Keratinocyte (primary cell): ENCODE measurements at regions not wholly inside any gene's neighbourhood (a gene's known extent, or its start where the extent isn't known, plus 50 kb on each side); places are given as distances from the start of the nearest gene placed in this dataset.

Source experiments
- DNase-seq: peaks from one replicate; pipeline ENCODE4 v3.0.0-alpha.2; 2011; ENCODE audit warnings: low read depth, missing footprints, low spot score
- FAIRE-seq: peaks from 2 replicates; lab custom pipeline; 2011; peaks lifted over from hg19 to GRCh38; lab: Jason Lieb, UNC
- H2AFZ ChIP-seq: 2 replicates; pipeline ENCODE4 v1.6.0; 2012; ENCODE audit warnings: low read length, control low read depth, inconsistent platforms; ENCODE audit not compliant: control insufficient read depth
- H3K27ac ChIP-seq: 2 replicates; pipeline ENCODE4 v1.5.1; 2011; ENCODE audit warnings: low read length; ENCODE audit not compliant: control insufficient read depth, insufficient read depth
- H3K27me3 ChIP-seq: 3 replicates; pipeline ENCODE4 v1.6.0; 2011; ENCODE audit warnings: low read length; ENCODE audit not compliant: control insufficient read depth, insufficient read depth; ENCODE audit errors: extremely low read depth
- H3K36me3 ChIP-seq, 2 experiments: 2 replicates in 1 of 2; 3 replicates in 1 of 2; pipeline ENCODE4 v1.5.1; 2011; ENCODE audit warnings: low read length in 2 of 2, mild to moderate bottlenecking in 1 of 2; ENCODE audit not compliant: control insufficient read depth in 2 of 2, insufficient read depth in 2 of 2; ENCODE audit errors: extremely low read depth in 1 of 2
- H3K4me1 ChIP-seq: 3 replicates; pipeline ENCODE4 v1.5.1; 2011; ENCODE audit warnings: low read length; ENCODE audit not compliant: control insufficient read depth, insufficient read depth; ENCODE audit errors: extremely low read depth
- H3K4me2 ChIP-seq: 3 replicates; pipeline ENCODE4 v1.6.0; 2011; ENCODE audit warnings: low read depth, low read length; ENCODE audit not compliant: control insufficient read depth, insufficient read depth; ENCODE audit errors: extremely low read depth
- H3K4me3 ChIP-seq, 3 experiments: fragments of 200-600 bp in 1 of 3; sonication (generic) in 1 of 3; 2 replicates in 2 of 3; 3 replicates in 1 of 3; pipeline ENCODE4 v1.5.1; 2011 to 2016; ENCODE audit warnings: low read length in 3 of 3, mild to moderate bottlenecking in 3 of 3, control low read depth in 2 of 3, inconsistent platforms in 1 of 3, low read depth in 1 of 3, mixed read lengths in 1 of 3, mixed run types in 1 of 3, moderate library complexity in 1 of 3; ENCODE audit not compliant: control insufficient read depth in 2 of 3, insufficient read depth in 2 of 3; ENCODE audit errors: extremely low read depth in 1 of 3
- H3K79me2 ChIP-seq: 2 replicates; pipeline ENCODE4 v1.6.0; 2012; ENCODE audit warnings: low read length; ENCODE audit not compliant: control insufficient read depth, insufficient read depth
- H3K9ac ChIP-seq: 3 replicates; pipeline ENCODE4 v1.6.0; 2011; ENCODE audit warnings: low read length; ENCODE audit not compliant: control insufficient read depth, insufficient read depth; ENCODE audit errors: extremely low read depth
- H3K9me1 ChIP-seq: 3 replicates; pipeline ENCODE4 v1.6.0; 2011; ENCODE audit warnings: low read length; ENCODE audit not compliant: control insufficient read depth, insufficient read depth; ENCODE audit errors: extremely low read depth
- H3K9me3 ChIP-seq: 2 replicates; pipeline ENCODE4 v1.5.1; 2012; ENCODE audit warnings: low read depth, low read length; ENCODE audit not compliant: control insufficient read depth
- H4K20me1 ChIP-seq: 3 replicates; pipeline ENCODE4 v1.6.0; 2011; ENCODE audit warnings: low read length; ENCODE audit not compliant: control insufficient read depth, insufficient read depth; ENCODE audit errors: extremely low read depth
- EZH2 ChIP-seq: IDR thresholded peaks from one replicate; pipeline ENCODE4 v1.6.1; 2012; ENCODE audit warnings: inconsistent platforms, mild to moderate bottlenecking, low read length, moderate library complexity
- dilution Hi-C: fragments of 300-500 bp; cut with MboI; formaldehyde crosslinking; loops from one replicate; pipeline ENCODE4 v1.7.0; 2020; ENCODE audit warnings: low sequenced_read_pairs; ENCODE audit not compliant: extremely low pct_ligation_motif_present
- TF ChIP-seq, protein P1 (sequence below), 3 experiments: IDR thresholded peaks in 1 of 3; conservative IDR thresholded peaks in 1 of 3; optimal IDR thresholded peaks in 1 of 3; 2 replicates in 2 of 3; 3 replicates in 1 of 3; pipeline versions ENCODE3 to v1.5.1; 2011; ENCODE audit warnings: low read length in 3 of 3, mild to moderate bottlenecking in 3 of 3, moderate library complexity in 2 of 3, control low read depth in 1 of 3, inconsistent platforms in 1 of 3; ENCODE audit not compliant: insufficient read depth in 2 of 3; ENCODE audit errors: extremely low read depth in 1 of 3

- H3K27ac ChIP-seq = no peak overlapping the region
- H3K4me2 ChIP-seq = no peak overlapping the region
- no peaks in the 10 kb centered on the region for H3K36me3 ChIP-seq
- H3K4me1 ChIP-seq = peaks cover 5% of the 10 kb centered on the region
- H3K79me2 ChIP-seq = no peaks in the 10 kb centered on the region
- H3K9me3 ChIP-seq = no peaks in the 10 kb centered on the region
- H3K27me3 ChIP-seq = peaks cover 5% of the 10 kb centered on the region
- no peak for DNase-seq
- H3K9ac ChIP-seq = no peak overlapping the region
- no peaks in the 10 kb centered on the region for H4K20me1 ChIP-seq
- TF ChIP-seq, protein P1, sequence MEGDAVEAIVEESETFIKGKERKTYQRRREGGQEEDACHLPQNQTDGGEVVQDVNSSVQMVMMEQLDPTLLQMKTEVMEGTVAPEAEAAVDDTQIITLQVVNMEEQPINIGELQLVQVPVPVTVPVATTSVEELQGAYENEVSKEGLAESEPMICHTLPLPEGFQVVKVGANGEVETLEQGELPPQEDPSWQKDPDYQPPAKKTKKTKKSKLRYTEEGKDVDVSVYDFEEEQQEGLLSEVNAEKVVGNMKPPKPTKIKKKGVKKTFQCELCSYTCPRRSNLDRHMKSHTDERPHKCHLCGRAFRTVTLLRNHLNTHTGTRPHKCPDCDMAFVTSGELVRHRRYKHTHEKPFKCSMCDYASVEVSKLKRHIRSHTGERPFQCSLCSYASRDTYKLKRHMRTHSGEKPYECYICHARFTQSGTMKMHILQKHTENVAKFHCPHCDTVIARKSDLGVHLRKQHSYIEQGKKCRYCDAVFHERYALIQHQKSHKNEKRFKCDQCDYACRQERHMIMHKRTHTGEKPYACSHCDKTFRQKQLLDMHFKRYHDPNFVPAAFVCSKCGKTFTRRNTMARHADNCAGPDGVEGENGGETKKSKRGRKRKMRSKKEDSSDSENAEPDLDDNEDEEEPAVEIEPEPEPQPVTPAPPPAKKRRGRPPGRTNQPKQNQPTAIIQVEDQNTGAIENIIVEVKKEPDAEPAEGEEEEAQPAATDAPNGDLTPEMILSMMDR (optimal IDR thresholded peaks at IDR 0.05 in 1 of 3, IDR thresholded peaks at IDR 0.05 in 1 of 3, conservative IDR thresholded peaks at IDR 0.05 in 1 of 3; ENCODE audit: extremely low read depth in 1 of 3, insufficient read depth in 2 of 3, low read length in 3 of 3) = no peak
- no peak for TF ChIP-seq EZH2
- no peak for FAIRE-seq
- dilution Hi-C loops = no loop called here
- no peak overlapping the region for H2AFZ ChIP-seq
- H3K4me3 ChIP-seq = no peak overlapping the region
- H3K9me1 ChIP-seq = peaks cover 2% of the 10 kb centered on the region
Measured at GRCh38 chr21:43324596-43324995, 102.3 kb downstream of the SIK1 start.

GRCh38 chr21:43323244-43324005 lies 103.5 kb downstream of the SIK1 start:
- dilution Hi-C loops = no loop called here
- Histone ChIP-seq H3K4me1 (peaks cover 11% of the 10 kb centered on the region), H3K9ac (no peak overlapping the region), H2AFZ (no peak overlapping the region), H3K9me3 (no peaks in the 10 kb centered on the region), H3K27me3 (peaks cover 5% of the 10 kb centered on the region), H3K79me2 (no peaks in the 10 kb centered on the region), H3K27ac (no peak overlapping the region), H3K4me2 (no peak overlapping the region), H3K4me3 (no peak overlapping the region), H4K20me1 (no peaks in the 10 kb centered on the region), H3K36me3 (no peaks in the 10 kb centered on the region), H3K9me1 (peaks cover 2% of the 10 kb centered on the region)
- TF ChIP-seq EZH2 = no peak
- TF ChIP-seq, protein P1 (optimal IDR thresholded peaks at IDR 0.05 in 1 of 3, IDR thresholded peaks at IDR 0.05 in 1 of 3, conservative IDR thresholded peaks at IDR 0.05 in 1 of 3; ENCODE audit: extremely low read depth in 1 of 3, insufficient read depth in 2 of 3, low read length in 3 of 3) = no peak
- FAIRE-seq (no peak), DNase-seq (no peak)
